Right renal pelvis (tissue), 4 donors: ENCODE measurements at regions not wholly inside any gene's neighbourhood (a gene's known extent, or its start where the extent isn't known, plus 50 kb on each side); places are given as distances from the start of the nearest gene placed in this dataset.

Experiments
- DNase-seq, 4 donors: peaks; one replicate each; pipeline ENCODE4 v3.0.0-alpha.2; 2013; ENCODE audit warnings: low read depth in 4 of 4, low spot score in 3 of 4, missing footprints in 1 of 4

- no peak for DNase-seq
These were observed 333.5 kb downstream of the GPR37 start for GRCh38 chr7:124432009-124432578.

- DNase-seq = no peak
These were observed 335.7 kb downstream of the GPR37 start for GRCh38 chr7:124429923-124430322.

GRCh38 chr7:124428781-124429180 lies 336.8 kb downstream of the GPR37 start:
- DNase-seq = no peak

- no peak for DNase-seq
These were observed 339.0 kb downstream of the GPR37 start for GRCh38 chr7:124426621-124427020.

- DNase-seq = no peak
These were observed 341.7 kb downstream of the GPR37 start for GRCh38 chr7:124423863-124424262.

- DNase-seq = no peak
These were observed 343.5 kb downstream of the GPR37 start for GRCh38 chr7:124422081-124422480.

GRCh38 chr7:124420367-124420766 lies 345.2 kb downstream of the GPR37 start:
- DNase-seq = no peak

- DNase-seq = no peak
These were observed 352.6 kb downstream of the GPR37 start for GRCh38 chr7:124413029-124413428.

- DNase-seq = no peak
These were observed 353.1 kb downstream of the GPR37 start for GRCh38 chr7:124412531-124412930.

- DNase-seq = no peak
These were observed 353.8 kb downstream of the GPR37 start for GRCh38 chr7:124411796-124412195.

GRCh38 chr7:124403587-124403986 lies 362.0 kb downstream of the GPR37 start:
- DNase-seq = no peak

- DNase-seq = no peak
These were observed 362.5 kb downstream of the GPR37 start for GRCh38 chr7:124403112-124403511.

GRCh38 chr7:124399941-124400340 lies 365.7 kb downstream of the GPR37 start:
- DNase-seq = no peak

GRCh38 chr7:124398937-124399552 lies 366.2 kb upstream of the TMEM229A start:
- no peak for DNase-seq

- no peak for DNase-seq
These were observed 364.3 kb upstream of the TMEM229A start for GRCh38 chr7:124397134-124397533.

GRCh38 chr7:124390301-124390700 lies 357.4 kb upstream of the TMEM229A start:
- no peak for DNase-seq

GRCh38 chr7:124388751-124389150 lies 355.9 kb upstream of the TMEM229A start:
- no peak for DNase-seq

GRCh38 chr7:124387056-124387455 lies 354.2 kb upstream of the TMEM229A start:
- DNase-seq = no peak

GRCh38 chr7:124379296-124379695 lies 346.4 kb upstream of the TMEM229A start:
- no peak for DNase-seq

GRCh38 chr7:124376111-124376510 lies 343.2 kb upstream of the TMEM229A start:
- DNase-seq = no peak

GRCh38 chr7:124375391-124375790 lies 342.5 kb upstream of the TMEM229A start:
- no peak for DNase-seq

GRCh38 chr7:124369310-124369709 lies 336.4 kb upstream of the TMEM229A start:
- DNase-seq = no peak

GRCh38 chr7:124366118-124366517 lies 333.3 kb upstream of the TMEM229A start:
- DNase-seq = no peak
